H9 (cell line): ENCODE measurements at regions not wholly inside any gene's neighbourhood (a gene's known extent, or its start where the extent isn't known, plus 50 kb on each side); places are given as distances from the start of the nearest gene placed in this dataset.

Experiments
- DNase-seq: peaks from one replicate; pipeline ENCODE4 v3.0.0-alpha.2; 2017
- H2AFZ ChIP-seq: one replicate; pipeline ENCODE4 v1.6.1; 2013; ENCODE audit warnings: mild to moderate bottlenecking, low read length, control low read depth, moderate library complexity
- H2AK5ac ChIP-seq: 2 replicates; pipeline ENCODE4 v1.6.1; 2013; ENCODE audit warnings: low read length, control low read depth, mixed read lengths; ENCODE audit not compliant: insufficient read length
- H2BK120ac ChIP-seq: one replicate; pipeline ENCODE4 v1.6.1; 2013; ENCODE audit warnings: low read depth, mild to moderate bottlenecking, low read length, control low read depth, inconsistent platforms; ENCODE audit not compliant: poor library complexity, severe bottlenecking
- H2BK12ac ChIP-seq: 2 replicates; pipeline ENCODE4 v1.6.1; 2013; ENCODE audit warnings: low read length, control low read depth, mixed read lengths, low read depth; ENCODE audit not compliant: insufficient read length
- H2BK15ac ChIP-seq: 2 replicates; pipeline ENCODE4 v1.6.1; 2013; ENCODE audit warnings: low read depth, low read length, control low read depth
- H2BK20ac ChIP-seq: one replicate; pipeline ENCODE4 v1.6.1; 2013; ENCODE audit warnings: low read depth, mild to moderate bottlenecking, low read length, control low read depth, inconsistent platforms; ENCODE audit not compliant: poor library complexity, severe bottlenecking
- H2BK5ac ChIP-seq: 2 replicates; pipeline ENCODE4 v1.6.1; 2013; ENCODE audit warnings: low read length, control low read depth, mixed read lengths; ENCODE audit not compliant: insufficient read length
- H3K14ac ChIP-seq: 2 replicates; pipeline ENCODE4 v1.6.1; 2013; ENCODE audit warnings: low read length, control low read depth; ENCODE audit not compliant: insufficient read depth
- H3K18ac ChIP-seq: 2 replicates; pipeline ENCODE4 v1.6.1; 2013; ENCODE audit warnings: low read depth, mild to moderate bottlenecking, mixed read lengths, low read length, control low read depth; ENCODE audit not compliant: insufficient read length
- H3K23ac ChIP-seq: 2 replicates; pipeline ENCODE4 v1.6.1; 2013; ENCODE audit warnings: low read length, control low read depth, mixed read lengths, low read depth; ENCODE audit not compliant: insufficient read length
- H3K23me2 ChIP-seq: 2 replicates; pipeline ENCODE4 v1.6.1; 2013; ENCODE audit warnings: low read depth, mild to moderate bottlenecking, mixed read lengths, low read length, control low read depth; ENCODE audit not compliant: insufficient read length, poor library complexity, severe bottlenecking
- H3K27ac ChIP-seq: 2 replicates; pipeline ENCODE4 v1.5.1; 2013; ENCODE audit warnings: low read length, control low read depth, mixed read lengths, low read depth; ENCODE audit not compliant: insufficient read length
- H3K27me3 ChIP-seq: 2 replicates; pipeline ENCODE4 v1.6.1; 2013; ENCODE audit warnings: low read length, control low read depth, inconsistent platforms; ENCODE audit not compliant: insufficient read depth
- H3K4ac ChIP-seq: 2 replicates; pipeline ENCODE4 v1.6.1; 2013; ENCODE audit warnings: low read depth, mild to moderate bottlenecking, control low read depth, inconsistent platforms, low read length, moderate library complexity
- H3K4me1 ChIP-seq: 2 replicates; pipeline ENCODE4 v1.6.1; 2013; ENCODE audit warnings: low read length, control low read depth, inconsistent platforms; ENCODE audit not compliant: insufficient read depth
- H3K4me2 ChIP-seq: 2 replicates; pipeline ENCODE4 v1.6.1; 2013; ENCODE audit warnings: low read length, control low read depth, mixed read lengths; ENCODE audit not compliant: insufficient read length, insufficient read depth
- H3K56ac ChIP-seq: 2 replicates; pipeline ENCODE4 v1.6.1; 2013; ENCODE audit warnings: low read depth, mild to moderate bottlenecking, mixed read lengths, low read length, control low read depth; ENCODE audit not compliant: insufficient read length
- H3K79me1 ChIP-seq: 2 replicates; pipeline ENCODE4 v1.6.1; 2013; ENCODE audit warnings: low read depth, mild to moderate bottlenecking, moderate library complexity, low read length, control low read depth, inconsistent platforms; ENCODE audit not compliant: insufficient read depth, poor library complexity, severe bottlenecking
- H3K79me2 ChIP-seq: 2 replicates; pipeline ENCODE4 v1.6.1; 2013; ENCODE audit warnings: low read length, control low read depth, inconsistent platforms; ENCODE audit not compliant: insufficient read depth
- H3K9ac ChIP-seq: 2 replicates; pipeline ENCODE4 v1.6.1; 2013; ENCODE audit warnings: low read length, control low read depth, mixed read lengths; ENCODE audit not compliant: insufficient read length; ENCODE audit errors: extremely low read depth
- H3K9me3 ChIP-seq: one replicate; pipeline ENCODE4 v1.6.1; 2013; ENCODE audit warnings: low read depth, low read length, inconsistent platforms; ENCODE audit not compliant: control insufficient read depth
- H3T11ph ChIP-seq: one replicate; pipeline ENCODE4 v1.6.1; 2013; ENCODE audit warnings: mild to moderate bottlenecking, low read length, control low read depth, inconsistent platforms
- H4K20me1 ChIP-seq: one replicate; pipeline ENCODE4 v1.6.1; 2013; ENCODE audit not compliant: control insufficient read depth, insufficient read length, insufficient read depth
- H4K5ac ChIP-seq: 2 replicates; pipeline ENCODE4 v1.6.1; 2013; ENCODE audit warnings: low read depth, mild to moderate bottlenecking, mixed read lengths, low read length, control low read depth; ENCODE audit not compliant: insufficient read length
- H4K8ac ChIP-seq: replicated peaks from 2 replicates; pipeline ENCODE4 v1.6.1; 2013; ENCODE audit warnings: low read length, control low read depth, mixed read lengths, low read depth; ENCODE audit not compliant: insufficient read length
- H4K91ac ChIP-seq: 2 replicates; pipeline ENCODE4 v1.6.1; 2013; ENCODE audit warnings: low read depth, mild to moderate bottlenecking, moderate library complexity, mixed read lengths, low read length, control low read depth; ENCODE audit not compliant: insufficient read length
- H3K27ac Mint-ChIP-seq, 3 experiments: 2 replicates in 2 of 3; 3 replicates in 1 of 3; pipeline ENCODE4 v1.8.0; 2020 to 2021; ENCODE audit warnings: mixed read lengths in 3 of 3, mild to moderate bottlenecking in 1 of 3, moderate library complexity in 1 of 3
- H3K27me3 Mint-ChIP-seq: 2 replicates; pipeline ENCODE4 v1.8.0; 2021; ENCODE audit warnings: low read depth, mild to moderate bottlenecking, moderate library complexity, mixed read lengths
- H3K36me3 Mint-ChIP-seq, 3 experiments: 2 replicates in 2 of 3; 3 replicates in 1 of 3; pipeline ENCODE4 v1.8.0; 2020 to 2021; ENCODE audit warnings: low read depth in 3 of 3, mixed read lengths in 3 of 3; ENCODE audit not compliant: insufficient read depth in 1 of 3
- H3K4me1 Mint-ChIP-seq, 2 experiments: 2 replicates each; pipeline ENCODE4 v1.8.0; 2020; ENCODE audit warnings: mixed read lengths in 2 of 2
- H3K4me3 Mint-ChIP-seq, 2 experiments: 2 replicates in 1 of 2; 3 replicates in 1 of 2; pipeline ENCODE4 v1.8.0; 2020 to 2021; ENCODE audit warnings: mild to moderate bottlenecking in 2 of 2, mixed read lengths in 2 of 2, moderate library complexity in 1 of 2
- H3K9me3 Mint-ChIP-seq, 2 experiments: 2 replicates in 1 of 2; 3 replicates in 1 of 2; pipeline ENCODE4 v1.8.0; 2020; ENCODE audit warnings: mild to moderate bottlenecking in 2 of 2, mixed read lengths in 2 of 2, moderate library complexity in 1 of 2
- CTCF ChIP-seq: fragments of 200-600 bp; sonication (generic); conservative IDR thresholded peaks from 3 replicates; pipeline ENCODE4 v1.8.0; 2021; ENCODE audit warnings: antibody characterized with exemption, mild to moderate bottlenecking
- WGBS: extraction: QIAGEN DNeasy Blood & Tissue Kit; methylation state at CpG from one replicate; pipeline ENCODE4 v1.1.7; 2013; ENCODE audit warnings: missing lambda C conversion rate, low lambda C conversion rate, mixed read lengths; ENCODE audit not compliant: insufficient read length; ENCODE audit errors: extremely low coverage; 5-methylcytosine and 5-hydroxymethylcytosine counted together

DNA sequence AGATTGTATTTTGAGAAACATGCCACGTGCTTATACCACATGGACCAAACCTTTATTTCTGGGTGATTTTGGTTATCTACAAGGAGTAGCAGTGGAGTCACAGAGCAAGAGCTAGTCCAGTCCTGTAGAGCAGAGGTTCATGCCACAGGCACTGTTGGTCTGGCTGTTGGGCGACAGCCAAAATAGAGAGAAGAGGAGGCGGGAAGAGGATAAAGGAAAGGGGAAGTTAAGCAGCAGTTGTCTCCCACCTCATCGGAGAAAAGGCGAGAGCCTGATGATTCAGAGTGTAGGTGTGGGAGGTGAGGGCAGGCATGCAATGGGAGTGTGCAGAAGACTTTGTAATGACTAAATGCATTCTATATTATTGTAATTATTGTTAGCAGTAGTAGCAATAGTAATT, 237.5 kb upstream of the ROPN1 start:
- H3K9me3 Mint-ChIP-seq: peaks cover 6 to 7% of the 10 kb centered on the region in 2 experiments; a peak in 4 of 5 replicates
- no peaks in the 10 kb centered on the region for H3K9me3 ChIP-seq
- H3K27me3 Mint-ChIP-seq: peaks cover 8% of the 10 kb centered on the region
- no peak overlapping the region for H3K9ac ChIP-seq
- WGBS: no CpG with 5 or more reads among the region's 5 CpGs
- no peak overlapping the region for H3K27ac Mint-ChIP-seq
- H3K4me3 Mint-ChIP-seq: no peak overlapping the region
- no peak overlapping the region for H3K23ac ChIP-seq
- H4K5ac ChIP-seq: no peak overlapping the region
- no peak overlapping the region for H3K4ac ChIP-seq
- peaks cover 2 to 8% (median 2%) of the 10 kb centered on the region in 3 experiments; a peak in 6 of 7 replicates for H3K36me3 Mint-ChIP-seq
- H2AK5ac ChIP-seq: no peak overlapping the region
- no peak overlapping the region for H2BK15ac ChIP-seq
- no peak for DNase-seq
- no peaks in the 10 kb centered on the region for H3K79me1 ChIP-seq
- no peak overlapping the region for H2BK120ac ChIP-seq
- no peak overlapping the region for H4K8ac ChIP-seq
- H3K18ac ChIP-seq: no peak overlapping the region
- H3K4me2 ChIP-seq: no peak overlapping the region
- H3K27ac ChIP-seq: no peak overlapping the region
- H4K91ac ChIP-seq: no peak overlapping the region
- no peak overlapping the region for H2AFZ ChIP-seq
- H4K20me1 ChIP-seq: no peaks in the 10 kb centered on the region
- no peak overlapping the region for H2BK20ac ChIP-seq
- H3K4me1 Mint-ChIP-seq: peaks cover 14 to 18% of the 10 kb centered on the region in 2 experiments
- no peaks in the 10 kb centered on the region for H3K79me2 ChIP-seq
- no peaks in the 10 kb centered on the region for H3K23me2 ChIP-seq
- H3K4me1 ChIP-seq: no peaks in the 10 kb centered on the region
- H3K56ac ChIP-seq: no peak overlapping the region
- no peak overlapping the region for H3K14ac ChIP-seq
- no peak overlapping the region for H3T11ph ChIP-seq
- H3K27me3 ChIP-seq: no peaks in the 10 kb centered on the region
- no peak overlapping the region for H2BK5ac ChIP-seq
- H2BK12ac ChIP-seq: no peak overlapping the region
- no peak for TF ChIP-seq CTCF
